Prostate gland (tissue), 2 donors: ENCODE measurements at regions not wholly inside any gene's neighbourhood (a gene's known extent, or its start where the extent isn't known, plus 50 kb on each side); places are given as distances from the start of the nearest gene placed in this dataset.

ENCODE experiments used
- POLR2A ChIP-seq: fragments of 450-650 bp; IDR thresholded peaks from one replicate; pipeline ENCODE4 v1.6.1; 2016; ENCODE audit warnings: antibody characterized with exemption, mild to moderate bottlenecking
- TF ChIP-seq, protein P1 (sequence below), 4 experiments: fragments of 200-600 bp in 2 of 4; fragments of 450-650 bp in 2 of 4; sonication (generic) in 2 of 4; IDR thresholded peaks; 1 replicate in 3 of 4; 2 replicates in 1 of 4; pipeline ENCODE4 v1.5.1; 2016 to 2019; ENCODE audit warnings: antibody characterized with exemption in 4 of 4, mild to moderate bottlenecking in 2 of 4, moderate library complexity in 2 of 4

DNA sequence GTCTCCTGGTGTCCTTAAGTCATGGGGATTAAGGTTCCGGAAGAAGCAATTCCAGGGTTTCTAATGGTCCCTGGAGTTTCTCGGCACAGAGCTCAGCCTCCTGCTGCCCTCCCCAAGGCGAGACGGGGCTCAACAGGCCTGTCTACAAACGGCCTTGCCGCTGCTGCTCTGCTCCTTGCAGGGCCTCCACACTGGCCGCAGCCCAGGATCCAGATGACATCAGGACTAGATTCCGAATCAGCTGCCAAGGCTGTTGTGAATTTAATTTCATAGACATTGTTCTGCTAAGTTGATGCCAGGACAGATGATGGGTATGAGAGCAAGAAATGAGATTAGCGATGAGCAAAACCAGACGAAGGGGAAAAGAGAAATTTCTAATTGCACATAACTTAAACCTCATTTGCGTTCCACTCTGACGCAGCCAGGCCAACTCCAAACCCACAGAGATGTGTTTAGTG, 103.6 kb upstream of the BACE2 start:
- TF ChIP-seq, protein P1, sequence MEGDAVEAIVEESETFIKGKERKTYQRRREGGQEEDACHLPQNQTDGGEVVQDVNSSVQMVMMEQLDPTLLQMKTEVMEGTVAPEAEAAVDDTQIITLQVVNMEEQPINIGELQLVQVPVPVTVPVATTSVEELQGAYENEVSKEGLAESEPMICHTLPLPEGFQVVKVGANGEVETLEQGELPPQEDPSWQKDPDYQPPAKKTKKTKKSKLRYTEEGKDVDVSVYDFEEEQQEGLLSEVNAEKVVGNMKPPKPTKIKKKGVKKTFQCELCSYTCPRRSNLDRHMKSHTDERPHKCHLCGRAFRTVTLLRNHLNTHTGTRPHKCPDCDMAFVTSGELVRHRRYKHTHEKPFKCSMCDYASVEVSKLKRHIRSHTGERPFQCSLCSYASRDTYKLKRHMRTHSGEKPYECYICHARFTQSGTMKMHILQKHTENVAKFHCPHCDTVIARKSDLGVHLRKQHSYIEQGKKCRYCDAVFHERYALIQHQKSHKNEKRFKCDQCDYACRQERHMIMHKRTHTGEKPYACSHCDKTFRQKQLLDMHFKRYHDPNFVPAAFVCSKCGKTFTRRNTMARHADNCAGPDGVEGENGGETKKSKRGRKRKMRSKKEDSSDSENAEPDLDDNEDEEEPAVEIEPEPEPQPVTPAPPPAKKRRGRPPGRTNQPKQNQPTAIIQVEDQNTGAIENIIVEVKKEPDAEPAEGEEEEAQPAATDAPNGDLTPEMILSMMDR (IDR thresholded peaks at IDR 0.05), result no peak
- TF ChIP-seq POLR2A, result no peak
